ENCODE measurements at regions not wholly inside any gene's neighbourhood (a gene's known extent, or its start where the extent isn't known, plus 50 kb on each side); places are given as distances from the start of the nearest gene placed in this dataset.

GRCh38 chr3:164897342-164897741 is 181.0 kb downstream of the SI start:
- H4K8ac ChIP-seq (replicated peaks; ENCODE audit: insufficient read length, low read depth, low read length): no peak overlapping the region
- H3K9me3 Mint-ChIP-seq: no peaks in the 10 kb centered on the region
- no peaks in the 10 kb centered on the region for H3K4me1 ChIP-seq (ENCODE audit: insufficient read depth, low read length)
- H4K5ac ChIP-seq (ENCODE audit: insufficient read length, low read depth, low read length): no peak overlapping the region
- no peaks in the 10 kb centered on the region for H3K9me3 ChIP-seq (ENCODE audit: control insufficient read depth, low read depth, low read length)
- H2BK120ac ChIP-seq (ENCODE audit: low read depth, low read length, poor library complexity, severe bottlenecking): no peak overlapping the region
- no peak overlapping the region for H2BK15ac ChIP-seq (ENCODE audit: low read depth, low read length)
- H3T11ph ChIP-seq (ENCODE audit: low read length): no peak overlapping the region
- WGBS (ENCODE audit: extremely low coverage, insufficient read length, low lambda C conversion rate): no CpG with 5 or more reads among the region's 1 CpG
- H3K18ac ChIP-seq (ENCODE audit: insufficient read length, low read depth, low read length): no peak overlapping the region
- H2AFZ ChIP-seq (ENCODE audit: low read length): peak overlapping the region; percentile 56
- H3K36me3 Mint-ChIP-seq (ENCODE audit: insufficient read depth in 1 of 3, low read depth in 3 of 3): no peaks in the 10 kb centered on the region
- no peak overlapping the region for H2BK5ac ChIP-seq (ENCODE audit: insufficient read length, low read length)
- no peak overlapping the region for H2BK20ac ChIP-seq (ENCODE audit: low read depth, low read length, poor library complexity, severe bottlenecking)
- no peak overlapping the region for H2AK5ac ChIP-seq (ENCODE audit: insufficient read length, low read length)
- no peak overlapping the region for H3K4ac ChIP-seq (ENCODE audit: low read depth, low read length)
- H3K4me3 Mint-ChIP-seq: no peak overlapping the region
- no peak overlapping the region for H3K9ac ChIP-seq (ENCODE audit: extremely low read depth, insufficient read length, low read length)
- no peak for TF ChIP-seq CTCF (conservative IDR thresholded peaks at IDR 0.05)
- H2BK12ac ChIP-seq (ENCODE audit: insufficient read length, low read depth, low read length): no peak overlapping the region
- no peak overlapping the region; a peak in 1 of 7 replicates for H3K27ac Mint-ChIP-seq
- H3K27me3 Mint-ChIP-seq (ENCODE audit: low read depth): no peaks in the 10 kb centered on the region
- H3K27me3 ChIP-seq (ENCODE audit: insufficient read depth, low read length): no peaks in the 10 kb centered on the region
- H4K91ac ChIP-seq (ENCODE audit: insufficient read length, low read depth, low read length): no peak overlapping the region
- no peak for DNase-seq
- H3K79me2 ChIP-seq (ENCODE audit: insufficient read depth, low read length): no peaks in the 10 kb centered on the region
- no peaks in the 10 kb centered on the region for H3K4me1 Mint-ChIP-seq
- H3K79me1 ChIP-seq (ENCODE audit: insufficient read depth, low read depth, low read length, poor library complexity, severe bottlenecking): no peaks in the 10 kb centered on the region
- no peaks in the 10 kb centered on the region for H3K23me2 ChIP-seq (ENCODE audit: insufficient read length, low read depth, low read length, poor library complexity, severe bottlenecking)
- H3K56ac ChIP-seq (ENCODE audit: insufficient read length, low read depth, low read length): no peak overlapping the region
- no peak overlapping the region for H3K23ac ChIP-seq (ENCODE audit: insufficient read length, low read depth, low read length)
- H4K20me1 ChIP-seq (ENCODE audit: control insufficient read depth, insufficient read depth, insufficient read length): no peaks in the 10 kb centered on the region
- no peak overlapping the region for H3K4me2 ChIP-seq (ENCODE audit: insufficient read depth, insufficient read length, low read length)
- no peak overlapping the region for H3K27ac ChIP-seq (ENCODE audit: insufficient read length, low read depth, low read length)
- H3K14ac ChIP-seq (ENCODE audit: insufficient read depth, low read length): no peak overlapping the region
